Liver (tissue), 8 donors: ENCODE measurements at regions not wholly inside any gene's neighbourhood (a gene's known extent, or its start where the extent isn't known, plus 50 kb on each side); places are given as distances from the start of the nearest gene placed in this dataset.

Experiments
- DNase-seq: peaks from one replicate; pipeline ENCODE4 v3.0.0-alpha.2; 2017; ENCODE audit warnings: low spot score
- H3K27ac ChIP-seq, 2 donors: one replicate each; pipeline ENCODE4 v1.7.0; 2013; ENCODE audit warnings: inconsistent platforms in 2 of 2, low read length in 2 of 2, control low read depth in 1 of 2, low read depth in 1 of 2, mild to moderate bottlenecking in 1 of 2
- H3K27me3 ChIP-seq, 4 donors: one replicate each; pipeline versions ENCODE4 v1.6.1 to v1.7.0; 2013; ENCODE audit warnings: low read length in 3 of 4, inconsistent platforms in 1 of 4, mild to moderate bottlenecking in 1 of 4, moderate library complexity in 1 of 4; ENCODE audit not compliant: control insufficient read depth in 4 of 4, insufficient read depth in 4 of 4
- H3K36me3 ChIP-seq, 4 donors: one replicate each; pipeline versions ENCODE4 v1.6.1 to v1.7.0; 2013; ENCODE audit warnings: low read length in 3 of 4, mild to moderate bottlenecking in 3 of 4, low read depth in 1 of 4, moderate library complexity in 1 of 4; ENCODE audit not compliant: control insufficient read depth in 4 of 4, insufficient read depth in 3 of 4
- H3K4me1 ChIP-seq, 4 donors: one replicate each; pipeline versions ENCODE4 v1.6.1 to v1.7.0; 2013; ENCODE audit warnings: low read length in 3 of 4, mild to moderate bottlenecking in 3 of 4, moderate library complexity in 1 of 4; ENCODE audit not compliant: control insufficient read depth in 4 of 4, insufficient read depth in 4 of 4
- H3K4me3 ChIP-seq, 3 donors: one replicate each; pipeline versions ENCODE4 v1.6.1 to v1.7.0; 2013; ENCODE audit warnings: low read length in 3 of 3, control low read depth in 1 of 3, low read depth in 1 of 3, mild to moderate bottlenecking in 1 of 3
- H3K9ac ChIP-seq, 2 donors: one replicate each; pipeline ENCODE4 v1.7.0; 2013; ENCODE audit warnings: low read length in 2 of 2, mild to moderate bottlenecking in 2 of 2, moderate library complexity in 2 of 2, control low read depth in 1 of 2, low read depth in 1 of 2
- H3K9me3 ChIP-seq, 4 donors: one replicate each; pipeline versions ENCODE4 v1.6.1 to v1.7.0; 2013; ENCODE audit warnings: low read length in 3 of 4; ENCODE audit not compliant: control insufficient read depth in 4 of 4
- ATF3 ChIP-seq: IDR thresholded peaks from 2 replicates; pipeline ENCODE4 v1.6.1; 2016; ENCODE audit warnings: antibody characterized with exemption
- CTCF ChIP-seq: fragments of 150-350 bp; IDR thresholded peaks from 2 replicates; pipeline ENCODE4 v1.5.1; 2017; ENCODE audit warnings: improper control_type of control experiment, low read depth, low read length; ENCODE audit not compliant: missing input control
- EGR1 ChIP-seq, 2 donors: IDR thresholded peaks; 2 replicates each; pipeline ENCODE4 v1.6.1; 2016 to 2018; ENCODE audit warnings: antibody characterized with exemption in 2 of 2, low read depth in 2 of 2
- FOXA1 ChIP-seq: IDR thresholded peaks from 2 replicates; pipeline ENCODE4 v1.6.1; 2016; ENCODE audit warnings: antibody characterized with exemption
- FOXA2 ChIP-seq: IDR thresholded peaks from 2 replicates; pipeline ENCODE4 v1.6.1; 2016; ENCODE audit warnings: antibody characterized with exemption
- GABPA ChIP-seq, 2 donors: IDR thresholded peaks in 1 of 2; conservative IDR thresholded peaks in 1 of 2; 2 replicates each; pipeline ENCODE4 v1.6.1; 2016; ENCODE audit warnings: antibody characterized with exemption in 2 of 2, mild to moderate bottlenecking in 1 of 2, moderate library complexity in 1 of 2
- HNF4A ChIP-seq, 2 donors: conservative IDR thresholded peaks; 2 replicates each; pipeline ENCODE4 v1.6.1; 2016; ENCODE audit warnings: antibody characterized with exemption in 2 of 2, mild to moderate bottlenecking in 2 of 2
- HNF4G ChIP-seq: IDR thresholded peaks from 2 replicates; pipeline ENCODE4 v1.6.1; 2016; ENCODE audit warnings: antibody characterized with exemption
- JUND ChIP-seq, 2 donors: IDR thresholded peaks; 2 replicates each; pipeline ENCODE4 v1.6.1; 2016; ENCODE audit warnings: antibody characterized with exemption in 2 of 2
- MAX ChIP-seq: IDR thresholded peaks from 2 replicates; pipeline ENCODE4 v1.6.1; 2016; ENCODE audit warnings: antibody characterized with exemption
- NR2F2 ChIP-seq: IDR thresholded peaks from 2 replicates; pipeline ENCODE4 v1.6.1; 2016; ENCODE audit warnings: antibody characterized with exemption
- RAD21 ChIP-seq, 2 donors: IDR thresholded peaks; 2 replicates each; pipeline ENCODE4 v1.6.1; 2016; ENCODE audit warnings: antibody characterized with exemption in 2 of 2, mild to moderate bottlenecking in 2 of 2
- REST ChIP-seq: IDR thresholded peaks from 2 replicates; pipeline ENCODE4 v1.6.1; 2016; ENCODE audit warnings: antibody characterized with exemption, mild to moderate bottlenecking
- RXRA ChIP-seq, 2 donors: IDR thresholded peaks; 2 replicates each; pipeline ENCODE4 v1.6.1; 2017 to 2018; ENCODE audit warnings: antibody characterized with exemption in 2 of 2, mild to moderate bottlenecking in 1 of 2
- SP1 ChIP-seq: IDR thresholded peaks from 2 replicates; pipeline ENCODE4 v1.6.1; 2018; ENCODE audit warnings: antibody characterized with exemption, mild to moderate bottlenecking
- TAF1 ChIP-seq: conservative IDR thresholded peaks from 2 replicates; pipeline ENCODE4 v1.6.1; 2016; ENCODE audit warnings: antibody characterized with exemption, mild to moderate bottlenecking
- YY1 ChIP-seq: IDR thresholded peaks from 2 replicates; pipeline ENCODE4 v1.6.1; 2016; ENCODE audit warnings: antibody characterized with exemption, mild to moderate bottlenecking
- ZBTB33 ChIP-seq: IDR thresholded peaks from 2 replicates; pipeline ENCODE4 v1.6.1; 2016; ENCODE audit warnings: antibody characterized with exemption
- WGBS: extraction: QIAGEN DNeasy Blood & Tissue Kit; methylation state at CpG from one replicate; pipeline ENCODE4 v1.1.7; 2013; 5-methylcytosine and 5-hydroxymethylcytosine counted together
- donor health status: healthy.
- donor health status: healthy.
- donor health status: healthy.
- donor health status: healthy.
- donor health status: healthy.

GRCh38 chr6:43985329-43985728, 141.9 kb downstream of the MRPL14 start (continued):
- TF ChIP-seq REST, result no peak

- Histone ChIP-seq H3K9ac (no peak overlapping the region), H3K4me1 (peaks cover 0 to 2% (median 0%) of the 10 kb centered on the region in 4 donors), H3K27ac (no peak overlapping the region), H3K4me3 (no peak overlapping the region), H3K27me3 (no peaks in the 10 kb centered on the region), H3K9me3 (no peaks in the 10 kb centered on the region), H3K36me3 (no peaks in the 10 kb centered on the region)
- WGBS, result 96% methylated on average over 16 of the region's 16 CpGs
- no peak for TF ChIP-seq EGR1 (IDR thresholded peaks at IDR 0.05; ENCODE audit: low read depth in 2 of 2)
- TF ChIP-seq SP1, result no peak
- no peak for TF ChIP-seq ZBTB33
- no peak for TF ChIP-seq RAD21 (IDR thresholded peaks at IDR 0.05)
- TF ChIP-seq ATF3, result no peak
- TF ChIP-seq GABPA (IDR thresholded peaks at IDR 0.05 in 1 of 2, conservative IDR thresholded peaks at IDR 0.05 in 1 of 2), result no peak
- no peak for TF ChIP-seq HNF4A (conservative IDR thresholded peaks at IDR 0.05)
- no peak for TF ChIP-seq CTCF
- TF ChIP-seq FOXA1, result no peak
- no peak for TF ChIP-seq NR2F2
- TF ChIP-seq HNF4G, result no peak
- no peak for TF ChIP-seq FOXA2
- no peak for TF ChIP-seq YY1
- TF ChIP-seq TAF1, result no peak
- no peak for TF ChIP-seq JUND (IDR thresholded peaks at IDR 0.05)
- no peak for TF ChIP-seq MAX
- TF ChIP-seq REST, result no peak
- TF ChIP-seq RXRA (IDR thresholded peaks at IDR 0.05), result no peak
- no peak for DNase-seq
Observed at GRCh38 chr6:43984442-43985321, 142.6 kb downstream of the MRPL14 start.
